Omental fat pad (tissue), 3 donors: ENCODE measurements at regions not wholly inside any gene's neighbourhood (a gene's known extent, or its start where the extent isn't known, plus 50 kb on each side); places are given as distances from the start of the nearest gene placed in this dataset.

Source experiments
- ATAC-seq: fragments of 150-250 bp; one replicate; pipeline ENCODE4 v1.9.1; 2016; ENCODE audit warnings: mild to moderate bottlenecking, moderate library complexity; ENCODE audit not compliant: low FRiP score
- DNase-seq: peaks from one replicate; pipeline ENCODE4 v3.0.0-alpha.2; 2019; ENCODE audit warnings: low spot score
- TF ChIP-seq, protein P1 (sequence below), 3 donors: fragments of 450-650 bp; IDR thresholded peaks; one replicate each; pipeline ENCODE4 v1.5.1; 2016 to 2017; ENCODE audit warnings: antibody characterized with exemption in 3 of 3, mild to moderate bottlenecking in 3 of 3, moderate library complexity in 2 of 3

- TF ChIP-seq, protein P1, sequence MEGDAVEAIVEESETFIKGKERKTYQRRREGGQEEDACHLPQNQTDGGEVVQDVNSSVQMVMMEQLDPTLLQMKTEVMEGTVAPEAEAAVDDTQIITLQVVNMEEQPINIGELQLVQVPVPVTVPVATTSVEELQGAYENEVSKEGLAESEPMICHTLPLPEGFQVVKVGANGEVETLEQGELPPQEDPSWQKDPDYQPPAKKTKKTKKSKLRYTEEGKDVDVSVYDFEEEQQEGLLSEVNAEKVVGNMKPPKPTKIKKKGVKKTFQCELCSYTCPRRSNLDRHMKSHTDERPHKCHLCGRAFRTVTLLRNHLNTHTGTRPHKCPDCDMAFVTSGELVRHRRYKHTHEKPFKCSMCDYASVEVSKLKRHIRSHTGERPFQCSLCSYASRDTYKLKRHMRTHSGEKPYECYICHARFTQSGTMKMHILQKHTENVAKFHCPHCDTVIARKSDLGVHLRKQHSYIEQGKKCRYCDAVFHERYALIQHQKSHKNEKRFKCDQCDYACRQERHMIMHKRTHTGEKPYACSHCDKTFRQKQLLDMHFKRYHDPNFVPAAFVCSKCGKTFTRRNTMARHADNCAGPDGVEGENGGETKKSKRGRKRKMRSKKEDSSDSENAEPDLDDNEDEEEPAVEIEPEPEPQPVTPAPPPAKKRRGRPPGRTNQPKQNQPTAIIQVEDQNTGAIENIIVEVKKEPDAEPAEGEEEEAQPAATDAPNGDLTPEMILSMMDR (IDR thresholded peaks at IDR 0.05): no peak
- DNase-seq (no peak), ATAC-seq (no peak)
Measured at GRCh38 chr7:26512737-26513136, 221.1 kb downstream of the SNX10 start.

DNA sequence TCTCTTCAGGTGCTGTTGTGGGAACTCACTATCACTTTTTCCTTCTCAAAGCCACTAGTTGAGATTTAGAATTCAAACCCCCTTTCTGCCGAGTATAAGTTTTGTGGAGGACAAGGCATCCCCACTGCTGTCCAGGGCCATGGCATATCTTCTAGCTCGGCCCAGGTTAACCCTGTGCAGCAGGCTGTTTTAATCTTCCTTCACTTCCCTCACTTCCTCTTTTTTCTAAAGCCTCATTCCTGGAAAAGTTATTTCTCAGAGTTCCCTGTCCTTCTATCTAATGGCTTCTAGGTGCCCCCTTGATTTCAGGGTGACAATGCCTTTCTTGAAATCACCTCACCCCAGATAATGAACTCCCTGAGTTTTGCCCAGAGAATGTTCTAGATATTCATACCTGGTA, 222.3 kb downstream of the SNX10 start:
- TF ChIP-seq, protein P1 (IDR thresholded peaks at IDR 0.05): no peak
- ATAC-seq (no peak), DNase-seq (no peak)

GRCh38 chr7:26514633-26515032, 223.0 kb downstream of the SNX10 start:
- DNase-seq: no peak
- no peak for ATAC-seq
- TF ChIP-seq, protein P1 (IDR thresholded peaks at IDR 0.05): no peak

DNA sequence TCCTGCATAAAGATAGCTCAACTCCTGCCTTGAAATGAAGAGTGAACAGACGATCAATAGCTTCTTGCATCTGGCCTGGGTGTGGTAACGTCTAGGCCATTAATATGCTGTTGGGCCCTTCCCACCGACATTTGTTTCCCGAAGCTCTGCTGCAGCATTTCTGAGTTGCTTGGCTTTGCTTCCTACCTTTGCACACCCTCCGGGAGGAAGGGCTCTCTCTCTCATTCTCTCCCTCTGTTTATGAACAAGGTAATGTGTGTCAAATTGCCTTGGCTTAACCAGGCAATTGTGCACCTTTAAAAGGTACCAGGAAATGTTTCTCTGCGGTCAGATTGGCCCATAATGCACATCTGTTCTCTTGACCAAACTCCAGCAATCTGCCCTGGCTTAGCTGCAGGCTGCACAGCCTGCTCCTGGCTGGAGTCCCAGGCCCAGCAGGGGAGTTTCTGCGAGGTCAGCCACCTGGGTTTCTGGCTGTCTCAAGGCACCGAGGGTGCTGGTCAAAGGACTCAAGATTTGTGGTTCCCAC, 223.7 kb downstream of the SNX10 start:
- no peak for DNase-seq
- TF ChIP-seq, protein P1 (IDR thresholded peaks at IDR 0.05): no peak
- ATAC-seq: no peak

DNA sequence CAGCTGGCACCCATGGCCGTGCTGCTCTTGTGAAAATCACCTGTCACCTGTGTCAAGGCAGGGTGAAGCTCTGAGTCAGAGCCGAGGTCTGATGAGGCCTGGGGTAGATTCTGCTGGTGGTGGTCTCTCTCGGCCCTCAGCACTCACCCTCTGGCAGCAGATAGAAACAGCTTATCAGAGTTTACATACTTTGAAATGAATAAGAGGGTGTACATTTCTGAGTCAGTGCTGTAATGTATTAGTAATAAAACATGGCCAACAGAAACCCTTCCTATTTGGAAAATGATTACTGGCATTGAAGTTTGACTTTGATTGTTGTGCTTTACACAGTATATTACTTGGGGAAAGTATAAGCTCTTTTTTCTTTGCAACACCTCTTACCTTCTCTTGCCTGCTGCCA, 228.8 kb downstream of the SNX10 start:
- TF ChIP-seq, protein P1 (IDR thresholded peaks at IDR 0.05): no peak
- ATAC-seq (no peak), DNase-seq (no peak)

- no peak for DNase-seq
- TF ChIP-seq, protein P1 (IDR thresholded peaks at IDR 0.05): no peak
- ATAC-seq: no peak
Measured at GRCh38 chr7:26522633-26523032, 231.0 kb downstream of the SNX10 start.

- DNase-seq: no peak
- ATAC-seq: no peak
- TF ChIP-seq, protein P1 (IDR thresholded peaks at IDR 0.05): no peak
Measured at GRCh38 chr7:26525398-26526264, 234.0 kb downstream of the SNX10 start.
